ENCODE measurements at regions not wholly inside any gene's neighbourhood (a gene's known extent, or its start where the extent isn't known, plus 50 kb on each side); places are given as distances from the start of the nearest gene placed in this dataset.

DNA sequence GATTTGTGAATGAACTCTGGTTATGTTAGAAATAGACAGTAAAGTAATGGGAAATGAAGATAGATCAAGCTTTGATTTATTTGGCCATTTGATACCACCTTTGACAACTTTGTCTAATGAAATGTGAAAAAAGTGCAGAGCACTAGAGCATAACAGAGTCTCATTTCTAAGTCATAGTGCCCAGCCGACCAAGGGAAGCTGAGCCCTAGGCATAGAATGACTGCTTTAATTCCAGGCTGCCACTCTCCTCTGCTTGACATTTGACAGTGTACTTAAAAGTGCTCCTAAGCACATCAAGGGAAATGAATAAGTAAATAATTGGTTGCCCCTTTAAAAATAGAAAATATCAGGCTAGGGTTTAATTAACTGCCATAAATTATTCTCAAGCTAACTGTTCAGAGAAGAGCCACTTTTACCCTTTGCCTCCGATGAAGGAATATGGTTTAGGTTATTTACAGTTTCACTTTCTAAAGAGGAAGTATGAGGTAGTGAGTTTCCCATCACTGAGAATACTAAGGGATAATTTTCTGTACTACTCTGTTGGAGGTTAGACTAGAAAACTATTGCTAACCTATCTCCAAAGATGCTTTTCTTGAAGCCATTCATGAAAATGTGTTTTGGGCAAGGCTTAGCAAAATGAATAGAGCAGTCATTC is 591.6 kb downstream of the REEP3 start:
- no peak for DNase-seq
- no peaks in the 10 kb centered on the region for H3K4me1 ChIP-seq
- intact Hi-C loops (cut with DNase I), result no loop called here
- no peaks in the 10 kb centered on the region for H3K27me3 ChIP-seq
- no peaks in the 10 kb centered on the region for H3K36me3 ChIP-seq
- no peak overlapping the region for H3K27ac ChIP-seq
- WGBS, 2 donors, result 20 to 29% methylated on average over 2 of the region's 2 CpGs
- TF ChIP-seq POLR2A (IDR thresholded peaks at IDR 0.05) (no peak), CTCF (IDR thresholded peaks at IDR 0.05) (no peak), POLR2AphosphoS5 (IDR thresholded peaks at IDR 0.05) (no peak), EP300 (IDR thresholded peaks at IDR 0.05) (no peak)
- no peak overlapping the region for H3K4me3 ChIP-seq
- no peaks in the 10 kb centered on the region for H3K9me3 ChIP-seq

DNA sequence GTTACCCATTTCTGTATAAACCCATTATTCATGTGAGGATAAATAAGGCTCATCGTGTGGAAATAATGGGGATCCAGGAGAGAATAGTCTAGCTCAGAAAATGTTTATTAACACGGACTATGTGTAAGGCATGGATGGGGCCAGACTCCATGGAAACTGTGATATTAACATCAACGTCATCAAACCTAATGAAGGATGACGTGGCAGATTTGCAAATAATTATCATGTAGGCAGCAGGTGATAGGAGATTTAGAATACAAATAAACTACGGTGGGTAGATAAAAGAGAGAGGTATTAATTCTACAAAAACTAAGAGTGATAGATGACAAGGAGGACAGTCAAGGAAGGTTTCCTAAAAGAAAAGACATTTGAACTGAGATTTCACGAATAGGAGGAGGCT is 592.2 kb downstream of the REEP3 start:
- no peak overlapping the region for H3K27ac ChIP-seq
- no peaks in the 10 kb centered on the region for H3K4me1 ChIP-seq
- TF ChIP-seq CTCF (IDR thresholded peaks at IDR 0.05) (no peak), EP300 (IDR thresholded peaks at IDR 0.05) (no peak), POLR2A (IDR thresholded peaks at IDR 0.05) (no peak), POLR2AphosphoS5 (IDR thresholded peaks at IDR 0.05) (no peak)
- H3K27me3 ChIP-seq, result no peaks in the 10 kb centered on the region
- no peaks in the 10 kb centered on the region for H3K36me3 ChIP-seq
- no peak for DNase-seq
- intact Hi-C loops (cut with DNase I), result no loop called here
- no peaks in the 10 kb centered on the region for H3K9me3 ChIP-seq
- 87 to 88% methylated on average over 6 of the region's 6 CpGs for WGBS, 2 donors
- H3K4me3 ChIP-seq, result no peak overlapping the region

- Histone ChIP-seq H3K27me3 (no peaks in the 10 kb centered on the region), H3K4me1 (no peaks in the 10 kb centered on the region), H3K9me3 (no peaks in the 10 kb centered on the region), H3K4me3 (no peak overlapping the region), H3K27ac (no peak overlapping the region), H3K36me3 (no peaks in the 10 kb centered on the region)
- 82 to 84% methylated on average over 3 of the region's 3 CpGs for WGBS, 2 donors
- intact Hi-C loops (cut with DNase I), result no loop called here
- TF ChIP-seq POLR2A (IDR thresholded peaks at IDR 0.05) (no peak), POLR2AphosphoS5 (IDR thresholded peaks at IDR 0.05) (no peak), EP300 (IDR thresholded peaks at IDR 0.05) (no peak), CTCF (IDR thresholded peaks at IDR 0.05) (no peak)
- DNase-seq, result no peak
Observed at GRCh38 chr10:64113792-64114191, 592.6 kb downstream of the REEP3 start.

DNA sequence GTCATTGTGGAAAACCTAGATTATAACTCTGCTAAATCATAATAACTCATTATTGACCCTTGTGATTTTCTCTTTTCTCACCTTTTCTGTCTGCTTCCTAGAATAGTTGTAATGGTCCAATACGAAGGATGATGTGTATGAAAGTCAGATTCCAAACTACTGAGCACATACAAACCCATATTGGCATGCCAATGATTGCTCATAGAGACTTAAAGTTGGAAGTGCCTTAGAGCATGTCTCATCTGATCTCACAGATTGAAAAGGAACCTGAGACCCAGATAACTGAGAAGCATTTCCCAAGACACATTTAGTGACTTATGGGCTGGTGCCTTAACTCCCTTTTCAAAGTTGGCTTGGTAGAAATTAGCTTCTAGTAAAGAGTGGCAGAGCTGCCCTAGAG is 594.3 kb downstream of the REEP3 start:
- no peak for TF ChIP-seq POLR2A (IDR thresholded peaks at IDR 0.05)
- no peak for TF ChIP-seq CTCF (IDR thresholded peaks at IDR 0.05)
- no peak for TF ChIP-seq POLR2AphosphoS5 (IDR thresholded peaks at IDR 0.05)
- 78 to 86% methylated on average over 1 of the region's 1 CpG for WGBS, 2 donors

More for the DNA sequence above, 594.3 kb downstream of the REEP3 start:
- no peaks in the 10 kb centered on the region for H3K27me3 ChIP-seq
- H3K9me3 ChIP-seq, result no peaks in the 10 kb centered on the region
- no peak overlapping the region for H3K4me3 ChIP-seq
- intact Hi-C loops (cut with DNase I), result no loop called here
- DNase-seq, result no peak
- no peaks in the 10 kb centered on the region for H3K4me1 ChIP-seq
- H3K27ac ChIP-seq, result no peak overlapping the region
- no peaks in the 10 kb centered on the region for H3K36me3 ChIP-seq
